ENCODE measurements at regions not wholly inside any gene's neighbourhood (a gene's known extent, or its start where the extent isn't known, plus 50 kb on each side); places are given as distances from the start of the nearest gene placed in this dataset.

DNA sequence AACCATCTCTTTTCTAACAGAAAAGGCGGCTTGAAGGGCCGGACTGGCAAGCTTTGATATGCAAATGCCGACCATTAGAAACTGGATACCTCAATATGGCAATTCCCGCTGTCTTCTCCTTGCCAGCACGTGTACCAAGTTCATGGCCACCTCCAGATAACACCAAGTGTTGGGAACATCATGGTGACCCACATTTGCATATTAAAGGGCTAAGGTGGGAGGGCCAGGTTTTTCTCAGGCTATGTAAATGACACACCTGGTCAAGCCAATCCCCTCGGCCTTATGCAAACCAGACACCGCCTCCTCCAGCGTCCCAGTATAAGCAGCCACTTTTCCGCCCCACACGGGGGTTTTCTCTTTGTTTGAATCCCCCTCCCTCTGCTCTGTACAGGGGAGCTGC, 110.7 kb downstream of the DACT2 start:
- H3K27me3 ChIP-seq, result no peaks in the 10 kb centered on the region
- 70 to 85% methylated on average over 10 of the region's 10 CpGs for WGBS, 2 donors
- H3K4me1 ChIP-seq, result no peaks in the 10 kb centered on the region
- no peak overlapping the region for H3K4me3 ChIP-seq
- TF ChIP-seq POLR2A (IDR thresholded peaks at IDR 0.05), result no peak
- TF ChIP-seq, protein P1, sequence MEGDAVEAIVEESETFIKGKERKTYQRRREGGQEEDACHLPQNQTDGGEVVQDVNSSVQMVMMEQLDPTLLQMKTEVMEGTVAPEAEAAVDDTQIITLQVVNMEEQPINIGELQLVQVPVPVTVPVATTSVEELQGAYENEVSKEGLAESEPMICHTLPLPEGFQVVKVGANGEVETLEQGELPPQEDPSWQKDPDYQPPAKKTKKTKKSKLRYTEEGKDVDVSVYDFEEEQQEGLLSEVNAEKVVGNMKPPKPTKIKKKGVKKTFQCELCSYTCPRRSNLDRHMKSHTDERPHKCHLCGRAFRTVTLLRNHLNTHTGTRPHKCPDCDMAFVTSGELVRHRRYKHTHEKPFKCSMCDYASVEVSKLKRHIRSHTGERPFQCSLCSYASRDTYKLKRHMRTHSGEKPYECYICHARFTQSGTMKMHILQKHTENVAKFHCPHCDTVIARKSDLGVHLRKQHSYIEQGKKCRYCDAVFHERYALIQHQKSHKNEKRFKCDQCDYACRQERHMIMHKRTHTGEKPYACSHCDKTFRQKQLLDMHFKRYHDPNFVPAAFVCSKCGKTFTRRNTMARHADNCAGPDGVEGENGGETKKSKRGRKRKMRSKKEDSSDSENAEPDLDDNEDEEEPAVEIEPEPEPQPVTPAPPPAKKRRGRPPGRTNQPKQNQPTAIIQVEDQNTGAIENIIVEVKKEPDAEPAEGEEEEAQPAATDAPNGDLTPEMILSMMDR (IDR thresholded peaks at IDR 0.05), result no peak
- no peak for TF ChIP-seq EP300 (IDR thresholded peaks at IDR 0.05)
- H3K27ac ChIP-seq, result no peak overlapping the region
- no peaks in the 10 kb centered on the region for H3K36me3 ChIP-seq
- DNase-seq (ENCODE audit: low spot score in 2 of 2), result no peak
- peaks cover 0 to 14% (median 0%) of the 10 kb centered on the region in 4 donors for H3K9me3 ChIP-seq

DNA sequence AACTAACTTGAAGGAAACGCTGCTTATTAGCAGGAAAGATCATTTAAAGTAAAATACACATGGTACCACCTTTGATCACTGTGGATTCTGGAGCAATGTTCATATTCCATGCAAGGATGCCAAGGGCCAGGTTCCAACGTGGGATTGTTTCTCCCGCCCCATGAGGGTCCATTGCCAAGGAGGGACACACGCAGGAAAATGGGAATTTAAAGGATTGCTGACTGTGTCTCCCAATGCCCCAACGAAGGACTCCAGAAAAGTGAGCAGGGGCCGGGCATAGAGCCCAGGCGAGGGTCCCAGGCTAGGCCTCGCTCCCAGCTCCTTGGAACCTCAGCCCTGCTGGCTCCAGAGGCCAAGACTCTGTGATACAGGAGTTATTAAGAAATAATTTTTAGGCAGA, 111.2 kb downstream of the DACT2 start:
- peaks cover 0 to 16% (median 0%) of the 10 kb centered on the region in 4 donors for H3K9me3 ChIP-seq
- H3K36me3 ChIP-seq, result no peaks in the 10 kb centered on the region
- H3K27ac ChIP-seq, result no peak overlapping the region
- DNase-seq (ENCODE audit: low spot score in 2 of 2), result no peak
- no peaks in the 10 kb centered on the region for H3K4me1 ChIP-seq
- no peak overlapping the region for H3K4me3 ChIP-seq
- H3K27me3 ChIP-seq, result no peaks in the 10 kb centered on the region
- TF ChIP-seq POLR2A (IDR thresholded peaks at IDR 0.05) (no peak), EP300 (IDR thresholded peaks at IDR 0.05) (no peak)
- TF ChIP-seq, protein P1 (IDR thresholded peaks at IDR 0.05), result no peak
- 79 to 83% methylated on average over 8 of the region's 8 CpGs for WGBS, 2 donors

DNA sequence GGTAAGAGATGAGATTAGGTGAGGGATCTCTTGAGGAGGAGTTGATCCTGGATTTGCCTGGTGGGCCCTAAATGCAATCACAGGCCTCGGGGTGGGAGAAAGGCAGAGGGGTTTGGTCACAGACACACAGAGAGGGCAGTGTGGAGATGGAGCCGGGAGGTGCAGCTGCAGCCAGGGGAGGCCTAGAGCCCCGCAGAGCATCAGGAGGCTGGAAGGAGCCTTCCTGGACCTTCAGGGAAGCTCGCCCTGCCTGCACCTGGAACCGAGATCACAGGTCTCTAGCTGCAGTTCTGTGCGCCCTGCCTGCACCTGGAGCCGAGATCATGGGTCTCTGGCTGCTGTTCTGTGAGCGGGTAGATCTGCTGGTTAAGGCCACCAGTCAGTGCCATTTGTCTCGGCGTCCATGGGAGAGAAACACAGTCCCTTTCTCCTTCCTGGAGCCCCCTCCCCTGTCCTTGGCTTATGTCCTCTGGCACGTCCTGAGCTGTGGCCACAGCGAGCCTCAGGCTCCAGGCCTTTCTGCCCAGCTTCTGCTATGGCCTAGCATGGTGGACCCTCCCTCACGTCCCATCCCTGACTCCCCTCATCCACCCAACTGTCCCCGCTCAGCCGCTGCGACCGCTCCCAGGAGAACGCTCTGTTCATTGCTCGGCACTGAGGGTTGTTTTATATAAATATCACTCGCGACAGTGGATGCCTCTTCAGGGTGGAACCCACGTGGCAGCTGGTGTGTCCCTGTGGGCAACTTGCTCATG, 112.0 kb downstream of the DACT2 start:
- Histone ChIP-seq H3K9me3 (peaks cover 0 to 16% (median 0%) of the 10 kb centered on the region in 4 donors), H3K27ac (no peak overlapping the region), H3K36me3 (no peaks in the 10 kb centered on the region), H3K4me3 (no peak overlapping the region), H3K4me1 (no peaks in the 10 kb centered on the region), H3K27me3 (no peaks in the 10 kb centered on the region)
- TF ChIP-seq, protein P1 (IDR thresholded peaks at IDR 0.05), result no peak
- TF ChIP-seq EP300 (IDR thresholded peaks at IDR 0.05), result no peak
- no peak for TF ChIP-seq POLR2A (IDR thresholded peaks at IDR 0.05)
- no peak for DNase-seq (ENCODE audit: low spot score in 2 of 2)
- WGBS, 2 donors, result 84% methylated on average over 22 of the region's 22 CpGs

DNA sequence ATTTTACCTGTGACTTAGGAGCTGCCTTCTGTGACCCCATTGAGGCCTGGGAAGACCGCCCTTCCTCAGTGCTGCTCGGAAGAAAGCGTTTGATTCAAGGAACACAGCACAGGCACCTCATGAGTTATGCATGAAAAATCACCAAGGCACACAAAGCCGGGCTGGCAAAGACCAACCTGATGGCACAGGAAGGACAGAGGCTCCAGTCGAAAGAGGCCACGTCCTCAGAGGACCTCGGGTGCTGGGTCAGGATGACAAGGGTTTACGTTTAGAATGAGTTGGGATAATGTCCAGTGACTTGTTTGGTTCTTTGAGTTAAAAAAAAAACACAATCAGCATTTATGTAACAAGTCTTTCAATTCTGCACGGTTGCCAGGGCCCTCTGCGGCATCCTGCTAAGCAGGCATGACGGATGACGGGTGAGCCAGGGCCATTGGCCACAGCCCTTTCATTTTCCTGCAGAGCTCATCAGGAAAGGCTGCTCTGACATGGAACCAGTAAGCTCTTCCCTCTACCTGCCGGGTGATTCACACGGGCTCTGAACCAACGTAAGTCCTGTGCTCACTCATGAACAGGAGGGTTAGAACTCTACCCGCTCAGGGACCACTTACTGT, 112.8 kb downstream of the DACT2 start:
- no peak for TF ChIP-seq EP300 (IDR thresholded peaks at IDR 0.05)
- TF ChIP-seq POLR2A (IDR thresholded peaks at IDR 0.05), result no peak
- TF ChIP-seq, protein P1 (IDR thresholded peaks at IDR 0.05), result no peak
- 73 to 86% methylated on average over 16 of the region's 16 CpGs for WGBS, 2 donors
- no peaks in the 10 kb centered on the region for H3K36me3 ChIP-seq
- H3K9me3 ChIP-seq, result peaks cover 0 to 16% (median 0%) of the 10 kb centered on the region in 4 donors
- no peaks in the 10 kb centered on the region for H3K4me1 ChIP-seq
- H3K4me3 ChIP-seq, result no peak overlapping the region
- no peaks in the 10 kb centered on the region for H3K27me3 ChIP-seq
- no peak for DNase-seq (ENCODE audit: low spot score in 2 of 2)
- no peak overlapping the region for H3K27ac ChIP-seq

DNA sequence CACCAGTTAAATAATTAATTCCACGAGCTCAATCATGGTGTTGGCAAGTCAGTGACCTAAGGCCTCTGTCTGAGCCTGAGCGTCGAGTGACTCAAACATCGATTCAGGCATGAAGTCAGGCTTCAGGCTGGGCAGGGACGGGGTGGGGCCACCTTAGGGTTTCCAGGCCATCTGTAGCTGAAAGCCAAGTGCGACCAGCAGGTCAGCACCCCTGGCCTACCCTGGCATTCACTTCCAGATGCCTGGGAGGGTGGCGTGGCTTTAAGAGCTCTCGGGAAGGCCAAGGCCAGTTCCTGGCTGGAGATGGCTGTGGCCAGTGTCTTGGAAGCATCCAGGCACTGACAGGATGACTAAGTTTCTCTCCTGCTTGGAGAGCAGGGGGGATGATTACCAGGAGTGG, 113.4 kb downstream of the DACT2 start:
- no peak for DNase-seq (ENCODE audit: low spot score in 2 of 2)
- no peak overlapping the region for H3K4me3 ChIP-seq
- H3K36me3 ChIP-seq, result no peaks in the 10 kb centered on the region
- H3K27me3 ChIP-seq, result no peaks in the 10 kb centered on the region
- 75 to 86% methylated on average over 6 to 8 of the region's 8 CpGs for WGBS, 2 donors
- no peaks in the 10 kb centered on the region for H3K4me1 ChIP-seq
- peaks cover 0 to 16% (median 0%) of the 10 kb centered on the region in 4 donors for H3K9me3 ChIP-seq
- TF ChIP-seq, protein P1 (IDR thresholded peaks at IDR 0.05), result no peak
- no peak for TF ChIP-seq POLR2A (IDR thresholded peaks at IDR 0.05)
- no peak for TF ChIP-seq EP300 (IDR thresholded peaks at IDR 0.05)
- no peak overlapping the region for H3K27ac ChIP-seq
